ENCODE measurements at regions not wholly inside any gene's neighbourhood (a gene's known extent, or its start where the extent isn't known, plus 50 kb on each side); places are given as distances from the start of the nearest gene placed in this dataset.

- Histone ChIP-seq H3K36me3 (ENCODE audit: control insufficient read depth in 1 of 2, insufficient read depth in 2 of 2, low read length in 1 of 2) (no peaks in the 10 kb centered on the region), H3K9me3 (ENCODE audit: control insufficient read depth, low read length) (no peaks in the 10 kb centered on the region), H3K4me3 (ENCODE audit: low read length in 2 of 2) (no peak overlapping the region), H3K4me1 (ENCODE audit: control insufficient read depth in 1 of 2, insufficient read depth in 2 of 2, low read length in 2 of 2) (no peaks in the 10 kb centered on the region), H3K27ac (ENCODE audit: low read depth in 1 of 2, low read length in 2 of 2) (no peak overlapping the region), H3K27me3 (ENCODE audit: control insufficient read depth in 1 of 2, insufficient read depth in 2 of 2, low read length in 1 of 2) (no peaks in the 10 kb centered on the region)
- WGBS, 2 donors, result 94 to 96% methylated on average over 5 of the region's 5 CpGs
- DNase-seq, result no peak
- ATAC-seq (ENCODE audit: low FRiP score), result no peak
- intact Hi-C loops (cut with DNase I), result no loop called here
These were observed 311.5 kb upstream of the PTGER4 start for GRCh38 chr5:40368200-40368599.

- DNase-seq (no peak), ATAC-seq (ENCODE audit: low FRiP score) (no peak)
- no peaks in the 10 kb centered on the region for H3K9me3 ChIP-seq (ENCODE audit: control insufficient read depth, low read length)
- no peak overlapping the region for H3K27ac ChIP-seq (ENCODE audit: low read depth in 1 of 2, low read length in 2 of 2)
- no peaks in the 10 kb centered on the region for H3K4me1 ChIP-seq (ENCODE audit: control insufficient read depth in 1 of 2, insufficient read depth in 2 of 2, low read length in 2 of 2)
- H3K27me3 ChIP-seq (ENCODE audit: control insufficient read depth in 1 of 2, insufficient read depth in 2 of 2, low read length in 1 of 2), result no peaks in the 10 kb centered on the region
- intact Hi-C loops (cut with DNase I), result no loop called here
- H3K36me3 ChIP-seq (ENCODE audit: control insufficient read depth in 1 of 2, insufficient read depth in 2 of 2, low read length in 1 of 2), result no peaks in the 10 kb centered on the region
- H3K4me3 ChIP-seq (ENCODE audit: low read length in 2 of 2), result no peak overlapping the region
- 91 to 98% methylated on average over 2 of the region's 2 CpGs for WGBS, 2 donors
These were observed 312.5 kb upstream of the PTGER4 start for GRCh38 chr5:40367255-40367654.

GRCh38 chr5:40365342-40366330 is 314.1 kb upstream of the PTGER4 start:
- ATAC-seq (ENCODE audit: low FRiP score), result no peak
- WGBS, 2 donors, result 73 to 86% methylated on average over 2 of the region's 2 CpGs

GRCh38 chr5:40364441-40364840 is 315.3 kb upstream of the PTGER4 start:
- Histone ChIP-seq H3K4me3 (ENCODE audit: low read length in 2 of 2) (no peak overlapping the region), H3K4me1 (ENCODE audit: control insufficient read depth in 1 of 2, insufficient read depth in 2 of 2, low read length in 2 of 2) (no peaks in the 10 kb centered on the region), H3K27me3 (ENCODE audit: control insufficient read depth in 1 of 2, insufficient read depth in 2 of 2, low read length in 1 of 2) (no peaks in the 10 kb centered on the region), H3K9me3 (ENCODE audit: control insufficient read depth, low read length) (no peaks in the 10 kb centered on the region), H3K27ac (ENCODE audit: low read depth in 1 of 2, low read length in 2 of 2) (no peak overlapping the region), H3K36me3 (ENCODE audit: control insufficient read depth in 1 of 2, insufficient read depth in 2 of 2, low read length in 1 of 2) (no peaks in the 10 kb centered on the region)
- ATAC-seq (ENCODE audit: low FRiP score), result no peak
- DNase-seq, result no peak
- WGBS, 2 donors, result 92 to 93% methylated on average over 3 of the region's 3 CpGs
- intact Hi-C loops (cut with DNase I), result no loop called here

More at GRCh38 chr5:40365342-40366330, 314.1 kb upstream of the PTGER4 start:
- no peak overlapping the region for H3K27ac ChIP-seq (ENCODE audit: low read depth in 1 of 2, low read length in 2 of 2)
- H3K4me1 ChIP-seq (ENCODE audit: control insufficient read depth in 1 of 2, insufficient read depth in 2 of 2, low read length in 2 of 2), result no peaks in the 10 kb centered on the region
- H3K36me3 ChIP-seq (ENCODE audit: control insufficient read depth in 1 of 2, insufficient read depth in 2 of 2, low read length in 1 of 2), result no peaks in the 10 kb centered on the region
- H3K27me3 ChIP-seq (ENCODE audit: control insufficient read depth in 1 of 2, insufficient read depth in 2 of 2, low read length in 1 of 2), result no peaks in the 10 kb centered on the region
- no peaks in the 10 kb centered on the region for H3K9me3 ChIP-seq (ENCODE audit: control insufficient read depth, low read length)
- DNase-seq, result no peak
- intact Hi-C loops (cut with DNase I), result no loop called here
- H3K4me3 ChIP-seq (ENCODE audit: low read length in 2 of 2), result no peak overlapping the region

- Histone ChIP-seq H3K27me3 (ENCODE audit: control insufficient read depth in 1 of 2, insufficient read depth in 2 of 2, low read length in 1 of 2) (no peaks in the 10 kb centered on the region), H3K4me1 (ENCODE audit: control insufficient read depth in 1 of 2, insufficient read depth in 2 of 2, low read length in 2 of 2) (no peaks in the 10 kb centered on the region), H3K9me3 (ENCODE audit: control insufficient read depth, low read length) (no peaks in the 10 kb centered on the region), H3K36me3 (ENCODE audit: control insufficient read depth in 1 of 2, insufficient read depth in 2 of 2, low read length in 1 of 2) (no peaks in the 10 kb centered on the region), H3K4me3 (ENCODE audit: low read length in 2 of 2) (no peak overlapping the region), H3K27ac (ENCODE audit: low read depth in 1 of 2, low read length in 2 of 2) (no peak overlapping the region)
- ATAC-seq (ENCODE audit: low FRiP score), result no peak
- 79 to 97% methylated on average over 2 of the region's 2 CpGs for whole genome bisulfite sequencing, 2 donors
- DNase-seq, result no peak
- intact Hi-C loops (cut with DNase I), result no loop called here
These were observed 318.3 kb upstream of the PTGER4 start for GRCh38 chr5:40361378-40361777.

- no peaks in the 10 kb centered on the region for H3K36me3 ChIP-seq (ENCODE audit: control insufficient read depth in 1 of 2, insufficient read depth in 2 of 2, low read length in 1 of 2)
- intact Hi-C loops (cut with DNase I), result no loop called here
- ATAC-seq (ENCODE audit: low FRiP score), result no peak
- no peak overlapping the region for H3K27ac ChIP-seq (ENCODE audit: low read depth in 1 of 2, low read length in 2 of 2)
- H3K9me3 ChIP-seq (ENCODE audit: control insufficient read depth, low read length), result no peaks in the 10 kb centered on the region
- H3K4me1 ChIP-seq (ENCODE audit: control insufficient read depth in 1 of 2, insufficient read depth in 2 of 2, low read length in 2 of 2), result no peaks in the 10 kb centered on the region
- no peak for DNase-seq
- no peaks in the 10 kb centered on the region for H3K27me3 ChIP-seq (ENCODE audit: control insufficient read depth in 1 of 2, insufficient read depth in 2 of 2, low read length in 1 of 2)
- 57 to 60% methylated on average over 2 of the region's 2 CpGs for WGBS, 2 donors
- H3K4me3 ChIP-seq (ENCODE audit: low read length in 2 of 2), result no peak overlapping the region
These were observed 319.0 kb upstream of the PTGER4 start for GRCh38 chr5:40360685-40361084.

- H3K27me3 ChIP-seq (ENCODE audit: control insufficient read depth in 1 of 2, insufficient read depth in 2 of 2, low read length in 1 of 2), result no peaks in the 10 kb centered on the region
- H3K27ac ChIP-seq (ENCODE audit: low read depth in 1 of 2, low read length in 2 of 2), result no peak overlapping the region
- DNase-seq, result no peak
- no peak overlapping the region for H3K4me3 ChIP-seq (ENCODE audit: low read length in 2 of 2)
- WGBS, 2 donors, result 74 to 78% methylated on average over 2 of the region's 2 CpGs
- no peak for ATAC-seq (ENCODE audit: low FRiP score)
- H3K4me1 ChIP-seq (ENCODE audit: control insufficient read depth in 1 of 2, insufficient read depth in 2 of 2, low read length in 2 of 2), result no peaks in the 10 kb centered on the region
- intact Hi-C loops (cut with DNase I), result no loop called here
- no peaks in the 10 kb centered on the region for H3K36me3 ChIP-seq (ENCODE audit: control insufficient read depth in 1 of 2, insufficient read depth in 2 of 2, low read length in 1 of 2)
- H3K9me3 ChIP-seq (ENCODE audit: control insufficient read depth, low read length), result no peaks in the 10 kb centered on the region
These were observed 319.9 kb upstream of the PTGER4 start for GRCh38 chr5:40359832-40360231.

GRCh38 chr5:40359093-40359492 is 320.6 kb upstream of the PTGER4 start:
- H3K4me3 ChIP-seq (ENCODE audit: low read length in 2 of 2), result no peak overlapping the region

GRCh38 chr5:40356248-40356647 is 323.5 kb upstream of the PTGER4 start:
- 57 to 68% methylated on average over 1 of the region's 1 CpG for WGBS, 2 donors
- ATAC-seq (ENCODE audit: low FRiP score), result no peak
- Histone ChIP-seq H3K27me3 (ENCODE audit: control insufficient read depth in 1 of 2, insufficient read depth in 2 of 2, low read length in 1 of 2) (no peaks in the 10 kb centered on the region), H3K4me1 (ENCODE audit: control insufficient read depth in 1 of 2, insufficient read depth in 2 of 2, low read length in 2 of 2) (no peaks in the 10 kb centered on the region), H3K36me3 (ENCODE audit: control insufficient read depth in 1 of 2, insufficient read depth in 2 of 2, low read length in 1 of 2) (no peaks in the 10 kb centered on the region), H3K9me3 (ENCODE audit: control insufficient read depth, low read length) (no peaks in the 10 kb centered on the region), H3K27ac (ENCODE audit: low read depth in 1 of 2, low read length in 2 of 2) (no peak overlapping the region), H3K4me3 (ENCODE audit: low read length in 2 of 2) (no peak overlapping the region)
- no peak for DNase-seq
- intact Hi-C loops (cut with DNase I), result no loop called here

More at GRCh38 chr5:40359093-40359492, 320.6 kb upstream of the PTGER4 start:
- intact Hi-C loops (cut with DNase I), result no loop called here
- Histone ChIP-seq H3K4me1 (ENCODE audit: control insufficient read depth in 1 of 2, insufficient read depth in 2 of 2, low read length in 2 of 2) (no peaks in the 10 kb centered on the region), H3K36me3 (ENCODE audit: control insufficient read depth in 1 of 2, insufficient read depth in 2 of 2, low read length in 1 of 2) (no peaks in the 10 kb centered on the region), H3K27ac (ENCODE audit: low read depth in 1 of 2, low read length in 2 of 2) (no peak overlapping the region), H3K27me3 (ENCODE audit: control insufficient read depth in 1 of 2, insufficient read depth in 2 of 2, low read length in 1 of 2) (no peaks in the 10 kb centered on the region), H3K9me3 (ENCODE audit: control insufficient read depth, low read length) (no peaks in the 10 kb centered on the region)
- no peak for DNase-seq
- no peak for ATAC-seq (ENCODE audit: low FRiP score)
- 76 to 86% methylated on average over 1 of the region's 1 CpG for WGBS, 2 donors

Measured in aorta (tissue), 5 donors.